Endothelial cell of umbilical vein (primary cell): ENCODE measurements at regions not wholly inside any gene's neighbourhood (a gene's known extent, or its start where the extent isn't known, plus 50 kb on each side); places are given as distances from the start of the nearest gene placed in this dataset.

Experiments used
- BruUV-seq: library from RNA; stranded (reverse); fragments of 400-500 nt; replicated peaks from 2 replicates; lab custom pipeline; 2021; lab: Mats Ljungman, UMichigan
- CTCF ChIA-PET: fragments of 300-600, 350-600 bp; sonication (Branson Sonifier 250); formaldehyde crosslinking; loops from one replicate; lab custom pipeline; 2021; ENCODE audit warnings: antibody characterized with exemption, inconsistent platforms; lab: Charles Lee
- POLR2A ChIA-PET: fragments of 300-600, 350-600 bp; sonication (Branson Sonifier 250); formaldehyde crosslinking; loops from one replicate; lab custom pipeline; 2021; ENCODE audit warnings: antibody characterized with exemption, inconsistent platforms; lab: Charles Lee
- DNase-seq: peaks from one replicate; pipeline ENCODE4 v3.0.0-alpha.2; 2011; ENCODE audit warnings: low read depth, low spot score
- FAIRE-seq: peaks from 2 replicates; lab custom pipeline; 2011; peaks lifted over from hg19 to GRCh38; lab: Jason Lieb, UNC
- H2AFZ ChIP-seq: 2 replicates; pipeline ENCODE4 v1.6.0; 2012; ENCODE audit warnings: low read depth, low read length, control low read depth, inconsistent platforms
- H3K27ac ChIP-seq: 2 replicates; pipeline ENCODE4 v1.5.1; 2011; ENCODE audit warnings: low read depth, mild to moderate bottlenecking, control low read depth, low read length, moderate library complexity; ENCODE audit not compliant: insufficient read depth
- H3K27me3 ChIP-seq, 2 experiments: 2 replicates each; pipeline versions ENCODE4 v1.6.0 to v1.6.1; 2011; ENCODE audit warnings: low read length in 2 of 2, mixed read lengths in 1 of 2; ENCODE audit not compliant: control insufficient read depth in 2 of 2, insufficient read depth in 2 of 2
- H3K36me3 ChIP-seq, 2 experiments: 2 replicates in 1 of 2; 3 replicates in 1 of 2; pipeline ENCODE4 v1.5.1; 2011; ENCODE audit warnings: low read length in 2 of 2, mild to moderate bottlenecking in 1 of 2, moderate library complexity in 1 of 2; ENCODE audit not compliant: control insufficient read depth in 2 of 2, insufficient read depth in 2 of 2; ENCODE audit errors: extremely low read depth in 1 of 2
- H3K4me1 ChIP-seq: 3 replicates; pipeline ENCODE4 v1.5.1; 2011; ENCODE audit warnings: mild to moderate bottlenecking, low read length; ENCODE audit not compliant: control insufficient read depth, insufficient read depth; ENCODE audit errors: extremely low read depth
- H3K4me2 ChIP-seq: 2 replicates; pipeline ENCODE4 v1.6.1; 2011; ENCODE audit warnings: low read length, control low read depth, mixed read lengths; ENCODE audit not compliant: insufficient read depth
- H3K4me3 ChIP-seq, 3 experiments: fragments of 200-600 bp in 1 of 3; sonication (generic), shearing (Covaris generic) in 1 of 3; replicated peaks in 1 of 3; 2 replicates each; pipeline ENCODE4 v1.5.1; 2011 to 2016; ENCODE audit warnings: control low read depth in 3 of 3, low read length in 3 of 3, mild to moderate bottlenecking in 2 of 3, inconsistent platforms in 1 of 3, low read depth in 1 of 3, moderate library complexity in 1 of 3; ENCODE audit not compliant: insufficient read depth in 1 of 3
- H3K79me2 ChIP-seq: 2 replicates; pipeline ENCODE4 v1.6.0; 2012; ENCODE audit warnings: low read length, inconsistent platforms; ENCODE audit not compliant: control insufficient read depth, insufficient read depth
- H3K9ac ChIP-seq: replicated peaks from 2 replicates; pipeline ENCODE3; 2011; ENCODE audit warnings: low read length, control low read depth; ENCODE audit not compliant: insufficient read depth; ENCODE audit errors: extremely low read depth
- H3K9me1 ChIP-seq: replicated peaks from 3 replicates; pipeline ENCODE4 v1.6.0; 2011; ENCODE audit warnings: mild to moderate bottlenecking, low read length; ENCODE audit not compliant: control insufficient read depth, insufficient read depth; ENCODE audit errors: extremely low read depth
- H3K9me3 ChIP-seq: replicated peaks from 2 replicates; pipeline ENCODE4 v1.5.1; 2012; ENCODE audit warnings: low read length, inconsistent platforms; ENCODE audit not compliant: control insufficient read depth, insufficient read depth
- H4K20me1 ChIP-seq: replicated peaks from 2 replicates; pipeline ENCODE3; 2011; ENCODE audit warnings: mild to moderate bottlenecking, low read length; ENCODE audit not compliant: control insufficient read depth, insufficient read depth; ENCODE audit errors: extremely low read depth
- EZH2 ChIP-seq: IDR thresholded peaks from 2 replicates; pipeline ENCODE4 v1.6.1; 2012; ENCODE audit warnings: borderline replicate concordance, low read depth, mild to moderate bottlenecking, moderate library complexity, low read length, inconsistent platforms; ENCODE audit not compliant: severe bottlenecking
- FOS ChIP-seq: IDR thresholded peaks from 2 replicates; pipeline ENCODE4 v1.6.1; 2011; ENCODE audit warnings: mild to moderate bottlenecking, low read length, moderate library complexity, borderline replicate concordance; ENCODE audit not compliant: insufficient read depth
- GATA2 ChIP-seq: IDR thresholded peaks from 2 replicates; pipeline ENCODE4 v1.7.0; 2011; ENCODE audit warnings: low read depth, mild to moderate bottlenecking, moderate library complexity, mixed read lengths, low read length; ENCODE audit not compliant: insufficient read length, insufficient read depth
- JUN ChIP-seq: IDR thresholded peaks from 2 replicates; pipeline ENCODE4 v1.6.1; 2011; ENCODE audit warnings: borderline replicate concordance, low read depth; ENCODE audit not compliant: insufficient read length, insufficient read depth
- MYC ChIP-seq: IDR thresholded peaks from one replicate; pipeline ENCODE4 v1.6.1; 2011; ENCODE audit warnings: mild to moderate bottlenecking, low read depth, low read length
- POLR2A ChIP-seq: IDR thresholded peaks from 2 replicates; pipeline ENCODE4 v1.6.1; 2012; ENCODE audit warnings: low read depth, mild to moderate bottlenecking, control low read depth, low read length
- POLR2AphosphoS5 ChIP-seq: IDR thresholded peaks from 2 replicates; pipeline ENCODE4 v1.6.1; 2012; ENCODE audit warnings: low read depth, mild to moderate bottlenecking, control low read depth, low read length, moderate library complexity; ENCODE audit not compliant: insufficient read depth
- dilution Hi-C: fragments of 300-500 bp; cut with MboI; formaldehyde crosslinking; loops from one replicate; pipeline ENCODE4 v1.15.0; 2019; ENCODE audit warnings: low sequenced_read_pairs; ENCODE audit not compliant: extremely low pct_ligation_motif_present
- intact Hi-C: fragments of 100-400 bp; cut with micrococcal nuclease; formaldehyde crosslinking; loops from one replicate; pipeline ENCODE4 v1.10.0; 2022
- TF ChIP-seq, protein P1 (sequence below), 2 donors: IDR thresholded peaks; 1 replicate in 1 of 2; 2 replicates in 1 of 2; pipeline ENCODE4 v1.5.1; 2011; ENCODE audit warnings: low read length in 2 of 2, mild to moderate bottlenecking in 2 of 2, moderate library complexity in 2 of 2, control low read depth in 1 of 2, inconsistent platforms in 1 of 2, low read depth in 1 of 2; ENCODE audit not compliant: insufficient read depth in 1 of 2; ENCODE audit errors: extremely low read depth in 1 of 2
- TF ChIP-seq, protein P2 (sequence below): IDR thresholded peaks from 2 replicates; pipeline ENCODE4 v1.6.1; 2011; ENCODE audit not compliant: insufficient read depth, insufficient read length

DNA sequence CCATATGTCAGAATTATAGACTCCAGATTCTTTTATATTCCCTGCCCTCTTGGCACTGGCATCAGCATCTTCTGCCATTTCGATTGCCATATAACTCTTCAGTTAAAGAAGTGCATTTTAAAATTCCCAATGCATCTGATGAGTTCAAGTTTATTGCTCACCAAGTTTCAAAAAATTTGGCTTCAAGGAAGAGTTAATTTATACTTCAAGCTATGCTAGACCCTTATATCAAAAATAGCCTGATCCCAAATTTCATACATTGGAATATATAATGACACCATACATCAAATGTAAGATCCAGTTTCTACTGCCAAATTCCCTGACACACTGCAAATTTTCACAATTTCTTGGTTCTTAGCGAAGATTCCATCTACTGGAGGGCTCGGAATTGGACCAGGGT is 1058.6 kb downstream of the NTRK3 start:
- ChIA-PET CTCF (no interaction called here), POLR2A (no interaction called here)
- Histone ChIP-seq H3K4me3 (no peak overlapping the region), H3K4me2 (no peak overlapping the region), H3K27ac (no peak overlapping the region), H3K9me3 (peaks cover 7% of the 10 kb centered on the region), H3K4me1 (no peaks in the 10 kb centered on the region), H2AFZ (no peak overlapping the region), H3K27me3 (no peaks in the 10 kb centered on the region), H3K79me2 (no peaks in the 10 kb centered on the region), H4K20me1 (no peaks in the 10 kb centered on the region), H3K9me1 (no peaks in the 10 kb centered on the region), H3K36me3 (no peaks in the 10 kb centered on the region), H3K9ac (no peak overlapping the region)
- DNase-seq (no peak), FAIRE-seq (no peak)
- BruUV-seq, result no TSS peak
- intact Hi-C loops, result no loop called here
- dilution Hi-C loops, result no loop called here
- no peak for TF ChIP-seq POLR2AphosphoS5
- TF ChIP-seq, protein P1, sequence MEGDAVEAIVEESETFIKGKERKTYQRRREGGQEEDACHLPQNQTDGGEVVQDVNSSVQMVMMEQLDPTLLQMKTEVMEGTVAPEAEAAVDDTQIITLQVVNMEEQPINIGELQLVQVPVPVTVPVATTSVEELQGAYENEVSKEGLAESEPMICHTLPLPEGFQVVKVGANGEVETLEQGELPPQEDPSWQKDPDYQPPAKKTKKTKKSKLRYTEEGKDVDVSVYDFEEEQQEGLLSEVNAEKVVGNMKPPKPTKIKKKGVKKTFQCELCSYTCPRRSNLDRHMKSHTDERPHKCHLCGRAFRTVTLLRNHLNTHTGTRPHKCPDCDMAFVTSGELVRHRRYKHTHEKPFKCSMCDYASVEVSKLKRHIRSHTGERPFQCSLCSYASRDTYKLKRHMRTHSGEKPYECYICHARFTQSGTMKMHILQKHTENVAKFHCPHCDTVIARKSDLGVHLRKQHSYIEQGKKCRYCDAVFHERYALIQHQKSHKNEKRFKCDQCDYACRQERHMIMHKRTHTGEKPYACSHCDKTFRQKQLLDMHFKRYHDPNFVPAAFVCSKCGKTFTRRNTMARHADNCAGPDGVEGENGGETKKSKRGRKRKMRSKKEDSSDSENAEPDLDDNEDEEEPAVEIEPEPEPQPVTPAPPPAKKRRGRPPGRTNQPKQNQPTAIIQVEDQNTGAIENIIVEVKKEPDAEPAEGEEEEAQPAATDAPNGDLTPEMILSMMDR (IDR thresholded peaks at IDR 0.05; ENCODE audit: extremely low read depth in 1 of 2, insufficient read depth in 1 of 2, low read depth in 1 of 2, low read length in 2 of 2), result no peak
- no peak for TF ChIP-seq JUN
- no peak for TF ChIP-seq EZH2
- no peak for TF ChIP-seq POLR2A
- no peak for TF ChIP-seq FOS
- TF ChIP-seq, protein P2, sequence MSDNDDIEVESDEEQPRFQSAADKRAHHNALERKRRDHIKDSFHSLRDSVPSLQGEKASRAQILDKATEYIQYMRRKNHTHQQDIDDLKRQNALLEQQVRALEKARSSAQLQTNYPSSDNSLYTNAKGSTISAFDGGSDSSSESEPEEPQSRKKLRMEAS, result no peak
- no peak for TF ChIP-seq GATA2
- TF ChIP-seq MYC, result no peak
